ENCODE measurements at regions not wholly inside any gene's neighbourhood (a gene's known extent, or its start where the extent isn't known, plus 50 kb on each side); places are given as distances from the start of the nearest gene placed in this dataset.

- TF ChIP-seq TCF4 (CRISPR knock-in tag; IDR thresholded peaks at IDR 0.05; ENCODE audit: borderline replicate concordance): no peak
- TF ChIP-seq PATZ1 (CRISPR knock-in tag; IDR thresholded peaks at IDR 0.05; ENCODE audit: borderline replicate concordance): no peak
- no peak for TF ChIP-seq RARB (CRISPR knock-in tag; IDR thresholded peaks at IDR 0.05)
- no peak for TF ChIP-seq ZC3H10 (CRISPR knock-in tag; IDR thresholded peaks at IDR 0.05)
- no peak for TF ChIP-seq CSDC2 (CRISPR knock-in tag; IDR thresholded peaks at IDR 0.05)
- TF ChIP-seq CREB5 (CRISPR knock-in tag; IDR thresholded peaks at IDR 0.05; ENCODE audit: low read depth): no peak
- TF ChIP-seq CSRNP3 (CRISPR knock-in tag; IDR thresholded peaks at IDR 0.05): no peak
- TF ChIP-seq ARNTL (CRISPR knock-in tag; IDR thresholded peaks at IDR 0.05; ENCODE audit: borderline replicate concordance, low read depth): no peak
- no peak for TF ChIP-seq ZFP3 (CRISPR knock-in tag; IDR thresholded peaks at IDR 0.05)
- no peak for TF ChIP-seq ZNF70 (CRISPR knock-in tag; IDR thresholded peaks at IDR 0.05)
- TF ChIP-seq ZFP30 (CRISPR knock-in tag; IDR thresholded peaks at IDR 0.05): no peak
These were observed 186.7 kb upstream of the RBMS1 start for GRCh38 chr2:160680294-160680693.

Data from SK-N-SH treated with all-trans-retinoic acid at 6 μM for 48 hours (cell line).